Gastroesophageal sphincter (tissue), 3 donors: ENCODE measurements at regions not wholly inside any gene's neighbourhood (a gene's known extent, or its start where the extent isn't known, plus 50 kb on each side); places are given as distances from the start of the nearest gene placed in this dataset.

Experiments used
- CTCF ChIP-seq, 4 experiments: fragments of 200-600 bp in 2 of 4; fragments of 450-650 bp in 2 of 4; sonication (generic) in 1 of 4; IDR thresholded peaks; one replicate each; pipeline ENCODE4 v1.5.1; 2017 to 2019; ENCODE audit warnings: antibody characterized with exemption in 4 of 4, mild to moderate bottlenecking in 2 of 4, moderate library complexity in 2 of 4
- EP300 ChIP-seq: sonication (generic); formaldehyde crosslinking; IDR thresholded peaks from one replicate; pipeline ENCODE4 v1.6.1; 2017; ENCODE audit warnings: antibody characterized with exemption, mild to moderate bottlenecking
- POLR2A ChIP-seq, 2 donors: fragments of 450-650 bp; IDR thresholded peaks; one replicate each; pipeline ENCODE4 v1.6.1; 2017; ENCODE audit warnings: antibody characterized with exemption in 2 of 2, mild to moderate bottlenecking in 2 of 2, moderate library complexity in 1 of 2
- POLR2AphosphoS5 ChIP-seq: sonication (generic); formaldehyde crosslinking; IDR thresholded peaks from one replicate; pipeline ENCODE4 v1.6.1; 2017; ENCODE audit warnings: antibody characterized with exemption

GRCh38 chr10:8532647-8533046 lies 478.2 kb downstream of the GATA3 start:
- TF ChIP-seq POLR2AphosphoS5 (no peak), CTCF (IDR thresholded peaks at IDR 0.05) (no peak), POLR2A (IDR thresholded peaks at IDR 0.05) (no peak), EP300 (no peak)
